Limb (tissue), 2 donors: ENCODE measurements at regions not wholly inside any gene's neighbourhood (a gene's known extent, or its start where the extent isn't known, plus 50 kb on each side); places are given as distances from the start of the nearest gene placed in this dataset.
"Not testable (repeated sequence)": the region's sequence is repeated elsewhere in the genome, so short reads cannot be mapped to it uniquely, and the experiment has no call there.

Experiments used
- DNase-seq, 2 donors: peaks; one replicate each; pipeline ENCODE4 v3.0.0-alpha.2; 2016; ENCODE audit errors: extremely low spot score in 2 of 2

GRCh38 chrX:86887341-86887740 is 630.3 kb upstream of the KLHL4 start:
- DNase-seq = peak in 1 of 2 donors; percentile 3

DNA sequence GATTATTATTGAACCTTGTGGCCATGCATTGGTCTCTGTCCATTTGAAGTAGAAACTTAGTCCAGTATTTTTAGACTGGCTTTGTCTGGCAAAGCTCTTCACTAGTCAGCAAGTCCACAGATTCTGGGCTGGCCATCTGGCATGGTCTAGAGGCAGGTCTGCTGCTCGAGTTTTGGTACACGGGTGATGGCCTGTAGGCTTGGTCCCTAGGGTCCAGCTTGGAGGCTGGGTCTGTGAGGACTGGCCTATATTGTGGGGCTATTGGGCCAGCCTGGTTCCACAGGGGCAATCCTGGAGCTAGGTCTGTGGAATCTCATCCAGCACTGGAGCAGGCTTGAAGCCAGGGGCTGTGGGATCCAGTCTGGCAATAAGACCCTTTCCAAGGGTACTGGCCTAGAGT is 607.6 kb upstream of the KLHL4 start:
- DNase-seq = no peak

GRCh38 chrX:86910602-86911311 is 606.8 kb upstream of the KLHL4 start:
- DNase-seq = no peak

DNA sequence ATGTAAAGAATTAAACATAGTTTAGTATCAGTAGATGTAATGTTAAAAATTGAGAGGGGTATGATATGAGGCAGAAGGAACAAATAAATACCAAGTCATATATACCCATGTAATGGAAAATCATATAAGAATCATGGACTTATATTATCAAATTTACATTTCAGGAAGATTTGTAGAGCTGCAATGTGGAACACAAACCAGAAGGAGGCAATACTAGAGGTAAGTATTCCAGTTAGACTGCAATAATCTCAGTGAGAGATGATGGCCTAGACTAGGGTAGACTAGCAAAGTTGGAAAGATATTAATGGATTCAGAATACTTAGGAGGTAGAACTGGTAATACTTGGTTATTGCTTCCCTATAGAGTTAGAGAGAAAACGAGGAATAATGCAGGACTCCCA is 603.0 kb upstream of the KLHL4 start:
- no peak for DNase-seq

- DNase-seq = no peak
These were observed 599.6 kb upstream of the KLHL4 start for GRCh38 chrX:86917959-86918358.

DNA sequence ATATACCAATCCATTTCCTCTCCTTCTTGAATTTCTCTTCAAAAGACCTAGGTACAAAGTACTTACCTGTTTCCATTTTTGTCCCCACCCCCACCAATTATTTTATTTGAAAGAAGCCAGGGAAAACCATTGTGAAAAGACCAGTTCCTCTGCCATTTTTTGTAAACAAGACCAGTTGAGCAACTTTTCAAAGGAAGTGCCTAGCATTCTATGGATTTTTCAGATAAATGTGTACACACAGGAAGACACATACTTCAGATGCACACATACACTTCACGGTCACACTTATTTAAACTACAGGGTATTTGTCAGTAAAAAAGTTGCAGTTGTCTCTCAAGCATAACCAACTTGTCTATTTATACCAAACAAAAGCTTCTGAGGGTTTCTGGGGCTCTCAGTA is 587.2 kb upstream of the KLHL4 start:
- DNase-seq = no peak

DNA sequence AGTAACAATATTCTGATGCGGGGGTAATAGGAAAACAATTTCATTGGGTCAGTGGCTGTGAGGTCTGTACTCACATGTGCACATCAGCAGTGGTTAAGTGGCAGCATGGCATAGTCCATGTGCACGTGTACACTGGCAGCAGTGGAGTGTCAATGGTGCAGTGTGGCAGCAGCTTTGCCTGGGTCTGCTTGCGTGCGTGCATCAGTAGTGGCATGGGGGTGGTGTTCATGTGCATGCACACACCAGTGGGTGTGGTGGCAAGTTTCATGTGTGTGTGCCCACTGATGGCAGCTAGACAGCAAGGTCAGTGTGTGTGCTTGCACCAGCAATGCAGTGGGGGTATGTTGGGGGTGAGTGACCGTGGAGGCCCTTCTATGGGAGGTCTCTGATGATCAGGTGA is 581.6 kb upstream of the KLHL4 start:
- DNase-seq = no peak

DNA sequence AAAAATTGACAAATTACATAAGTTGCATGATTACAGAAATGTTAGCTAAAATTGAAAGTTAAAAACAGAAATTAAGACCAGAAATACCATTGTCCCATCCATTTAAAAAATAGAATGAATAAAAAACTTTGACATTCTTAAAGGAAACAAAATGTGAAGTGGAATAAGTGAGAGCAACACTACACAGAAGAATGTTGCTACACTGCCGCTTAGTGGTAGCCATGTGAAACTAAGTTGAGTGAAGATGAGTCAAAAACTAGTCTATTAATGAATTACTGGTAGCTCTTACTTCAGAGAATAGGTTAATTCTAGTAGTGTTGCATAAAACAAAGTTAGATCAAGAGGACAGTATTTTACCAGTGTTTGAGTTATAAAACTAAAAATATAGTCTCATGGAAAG is 571.0 kb upstream of the KLHL4 start:
- DNase-seq = peak in 1 of 2 donors; percentile 29

GRCh38 chrX:86964321-86964720 is 553.3 kb upstream of the KLHL4 start:
- DNase-seq = no peak

DNA sequence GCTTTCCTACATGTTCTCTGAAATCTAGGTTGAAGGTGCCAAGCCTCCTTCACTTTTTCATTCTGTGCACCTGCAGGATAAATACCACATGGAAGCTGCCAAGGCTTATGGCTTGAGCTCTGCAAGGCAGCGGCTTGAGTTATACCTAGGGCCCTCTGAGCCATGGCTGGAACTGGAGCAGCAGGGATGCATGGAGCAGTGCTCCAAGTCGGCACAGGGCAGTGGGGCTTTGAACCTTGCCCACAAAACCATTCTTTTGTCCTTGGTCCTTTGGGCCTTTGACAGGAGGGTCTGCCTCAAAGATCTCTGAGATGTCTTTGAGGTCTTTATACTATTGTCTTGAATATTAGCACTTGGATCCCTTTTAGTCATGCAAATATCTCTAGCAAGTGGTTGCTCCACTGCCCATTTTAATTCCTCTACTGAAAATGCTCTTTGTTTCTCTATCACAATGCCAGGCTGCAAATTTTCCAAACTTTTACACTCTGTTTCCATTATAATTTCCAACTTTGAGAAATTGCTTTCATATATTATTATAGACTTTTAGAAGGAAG is 536.2 kb upstream of the KLHL4 start:
- DNase-seq = no peak

DNA sequence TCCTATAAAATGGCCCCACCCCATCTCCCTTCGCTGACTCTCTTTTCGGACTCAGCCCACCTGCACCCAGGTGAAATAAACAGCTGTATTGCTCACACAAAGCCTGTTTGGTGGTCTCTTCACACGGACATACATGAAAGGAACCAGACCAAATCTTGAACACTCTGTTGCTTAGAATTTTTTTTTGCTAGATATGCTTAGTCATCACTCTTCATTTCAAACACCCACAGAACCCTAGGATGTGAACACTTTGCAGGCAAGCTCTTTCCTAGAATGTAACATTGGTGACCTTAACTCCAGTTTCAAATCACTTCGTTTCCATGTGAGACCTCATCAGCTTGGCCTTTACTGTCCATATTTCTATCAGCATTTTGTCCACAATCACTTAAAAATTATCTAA is 530.3 kb upstream of the KLHL4 start:
- not testable (repeated sequence) for DNase-seq

GRCh38 chrX:87003031-87003430 is 514.6 kb upstream of the KLHL4 start:
- DNase-seq = peak in 1 of 2 donors; percentile 2

DNA sequence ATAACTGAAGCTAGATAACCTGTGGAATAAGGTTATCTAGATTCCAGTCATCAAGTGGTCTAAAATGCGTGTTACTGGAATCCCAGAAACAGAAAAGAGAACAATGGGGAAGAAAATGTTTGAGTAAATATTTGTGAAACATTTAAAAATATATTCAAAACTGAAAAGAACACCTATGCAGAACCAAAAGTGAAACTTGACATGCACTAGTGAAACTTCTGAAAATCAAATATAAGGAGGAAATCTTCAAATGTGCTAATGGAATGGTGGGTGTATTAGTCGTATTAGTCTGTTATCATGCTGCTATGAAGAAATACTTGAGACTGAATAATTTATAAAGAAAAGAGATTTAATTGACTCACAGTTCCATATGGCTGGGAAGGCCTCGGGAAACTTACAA is 512.4 kb upstream of the KLHL4 start:
- no peak for DNase-seq

- DNase-seq = no peak
These were observed 511.7 kb upstream of the KLHL4 start for GRCh38 chrX:87005885-87006284.

- DNase-seq = no peak
These were observed 511.0 kb upstream of the KLHL4 start for GRCh38 chrX:87006561-87006960.

DNA sequence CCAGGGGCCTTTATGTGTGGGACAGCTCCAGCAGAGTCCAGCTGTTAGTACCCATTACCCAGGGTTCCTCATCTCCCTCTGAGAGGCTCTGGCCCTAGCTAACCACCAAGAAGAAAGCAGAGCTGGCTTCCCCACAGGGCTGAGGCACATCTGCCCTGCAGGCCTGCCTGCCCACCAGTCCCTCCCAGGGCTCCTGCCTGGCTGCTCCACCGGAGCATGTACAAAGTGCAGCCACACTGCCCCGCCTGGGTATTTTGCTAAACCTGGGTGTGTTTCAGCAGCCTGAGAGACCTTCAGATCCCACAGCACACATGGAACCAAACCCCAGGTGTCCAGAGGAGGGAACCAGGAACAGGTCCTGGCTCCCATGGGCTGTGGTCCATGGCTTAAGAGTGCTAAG is 500.4 kb upstream of the KLHL4 start:
- no peak for DNase-seq

GRCh38 chrX:87033115-87033514 is 484.5 kb upstream of the KLHL4 start:
- not testable (repeated sequence) for DNase-seq

DNA sequence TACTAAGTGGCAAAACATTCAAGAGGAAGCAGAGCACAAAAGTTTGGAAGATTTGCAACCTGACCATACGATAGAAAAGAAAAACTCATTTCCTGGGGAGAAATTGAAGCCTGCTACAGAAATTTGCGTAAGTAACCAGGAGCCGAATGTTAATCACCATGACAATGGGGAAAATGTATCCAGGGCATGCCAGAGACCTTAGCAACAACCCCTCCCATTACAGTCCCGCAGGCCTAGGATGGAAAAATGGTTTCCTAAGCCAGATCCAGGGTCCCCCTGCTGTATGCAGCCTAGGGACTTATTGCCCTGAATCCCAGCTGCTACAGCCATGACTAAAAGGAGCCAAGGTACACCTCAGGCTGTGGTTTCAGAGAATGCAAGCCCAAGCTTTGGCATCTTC is 472.2 kb upstream of the KLHL4 start:
- no peak for DNase-seq

- DNase-seq = no peak
These were observed 468.0 kb upstream of the KLHL4 start for GRCh38 chrX:87049567-87049966.

GRCh38 chrX:87063642-87064041 is 454.0 kb upstream of the KLHL4 start:
- DNase-seq = no peak

- no peak for DNase-seq
These were observed 453.1 kb upstream of the KLHL4 start for GRCh38 chrX:87064502-87064901.

DNA sequence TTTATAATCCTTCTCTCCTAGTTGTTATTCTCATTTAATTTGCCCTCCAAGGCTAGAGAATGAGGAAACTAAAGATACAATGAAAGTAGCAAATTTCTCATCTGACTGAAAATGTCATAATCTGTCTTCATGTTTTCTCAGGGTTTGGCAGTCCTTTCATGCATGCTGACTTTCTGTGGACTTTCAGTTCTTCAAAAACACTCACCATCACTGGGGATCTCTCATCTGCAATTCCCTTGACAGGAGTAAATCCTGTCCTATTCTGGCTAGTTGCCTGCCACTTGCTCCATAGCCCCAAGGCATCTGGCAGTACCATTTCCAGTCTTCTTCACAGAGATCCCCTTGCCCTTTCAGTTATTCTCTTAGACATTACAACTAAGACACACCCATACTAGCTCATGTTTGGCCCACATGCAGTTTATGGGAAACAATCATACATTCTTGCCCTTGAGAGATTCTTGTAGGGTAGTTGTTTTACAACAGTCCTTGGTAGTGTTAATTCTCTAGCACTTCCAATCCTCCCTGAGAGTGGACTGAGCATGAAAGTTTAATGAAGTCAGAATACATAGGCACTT is 449.7 kb upstream of the KLHL4 start:
- no peak for DNase-seq

DNA sequence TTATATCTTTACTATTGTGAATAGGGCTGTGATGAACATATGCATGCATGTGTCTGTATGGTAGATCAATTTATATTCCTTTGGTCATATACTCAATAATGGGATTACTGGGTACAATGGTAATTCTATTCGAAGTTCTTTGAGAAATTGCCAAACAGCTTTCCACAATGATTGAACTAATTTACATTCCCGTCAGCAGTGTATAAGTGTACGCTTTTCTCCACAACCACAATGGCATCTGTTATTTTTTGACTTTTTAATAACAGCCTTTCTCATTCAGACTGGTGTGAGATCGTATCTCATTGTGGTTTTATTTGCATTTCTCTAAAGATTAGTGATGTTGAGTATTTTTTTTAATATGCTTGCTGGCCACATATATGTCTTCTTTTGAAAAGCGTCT is 439.4 kb upstream of the KLHL4 start:
- no peak for DNase-seq
